ENCODE measurements at regions not wholly inside any gene's neighbourhood (a gene's known extent, or its start where the extent isn't known, plus 50 kb on each side); places are given as distances from the start of the nearest gene placed in this dataset.

GRCh38 chr20:63119963-63120807 is 95.7 kb downstream of the YTHDF1 start:
- intact Hi-C loops (cut with DNase I; ENCODE audit: low total_unique reads) (no loop called here), in situ Hi-C loops (cut with MboI; ENCODE audit: low pct_ligation_motif_present in 1 of 4, low pct_unique_long_range_greater_than_20kb in 1 of 4, low sequenced_read_pairs in 3 of 4) (no loop called here)
- Histone ChIP-seq H3K36me3 (no peaks in the 10 kb centered on the region), H3K4me1 (no peaks in the 10 kb centered on the region), H3K27me3 (peaks cover 31% of the 10 kb centered on the region), H3K27ac (no peak overlapping the region), H3K9me3 (no peaks in the 10 kb centered on the region), H3K4me3 (no peak overlapping the region)
- DNase-seq: no peak
- WGBS, 2 donors (ENCODE audit: low coverage in 1 of 2): 18 to 72% methylated on average over 3 to 18 of the region's 22 CpGs
- TF ChIP-seq POLR2AphosphoS5 (IDR thresholded peaks at IDR 0.05) (no peak), POLR2A (IDR thresholded peaks at IDR 0.05) (no peak), EP300 (IDR thresholded peaks at IDR 0.05; ENCODE audit: low read depth) (no peak), CTCF (IDR thresholded peaks at IDR 0.05) (no peak)

- no peak for DNase-seq
- H3K9me3 ChIP-seq: no peaks in the 10 kb centered on the region
- H3K4me1 ChIP-seq: no peaks in the 10 kb centered on the region
- no peaks in the 10 kb centered on the region for H3K36me3 ChIP-seq
- peaks cover 33% of the 10 kb centered on the region for H3K27me3 ChIP-seq
- in situ Hi-C loops (cut with MboI; ENCODE audit: low pct_ligation_motif_present in 1 of 4, low pct_unique_long_range_greater_than_20kb in 1 of 4, low sequenced_read_pairs in 3 of 4) (no loop called here), intact Hi-C loops (cut with DNase I; ENCODE audit: low total_unique reads) (no loop called here)
- 63% methylated on average over 23 of the region's 23 CpGs; no CpG with 5 or more reads in 1 of the 2 donors for WGBS, 2 donors (ENCODE audit: low coverage in 1 of 2)
- no peak overlapping the region for H3K27ac ChIP-seq
- no peak overlapping the region for H3K4me3 ChIP-seq
- TF ChIP-seq CTCF (IDR thresholded peaks at IDR 0.05) (no peak), EP300 (IDR thresholded peaks at IDR 0.05; ENCODE audit: low read depth) (no peak), POLR2AphosphoS5 (IDR thresholded peaks at IDR 0.05) (no peak), POLR2A (IDR thresholded peaks at IDR 0.05) (no peak)
Measured at GRCh38 chr20:63119121-63119962, 96.6 kb downstream of the YTHDF1 start.

GRCh38 chr20:63118303-63119120 is 97.4 kb downstream of the YTHDF1 start:
- no peak overlapping the region for H3K4me3 ChIP-seq
- intact Hi-C loops (cut with DNase I; ENCODE audit: low total_unique reads): no loop called here
- no peak for TF ChIP-seq POLR2A (IDR thresholded peaks at IDR 0.05)
- no peaks in the 10 kb centered on the region for H3K9me3 ChIP-seq
- in situ Hi-C loops (cut with MboI; ENCODE audit: low pct_ligation_motif_present in 1 of 4, low pct_unique_long_range_greater_than_20kb in 1 of 4, low sequenced_read_pairs in 3 of 4): no loop called here
- H3K27ac ChIP-seq: no peak overlapping the region
- no peaks in the 10 kb centered on the region for H3K36me3 ChIP-seq
- no peaks in the 10 kb centered on the region for H3K4me1 ChIP-seq
- WGBS, 2 donors (ENCODE audit: low coverage in 1 of 2): 83 to 86% methylated on average over 9 to 36 of the region's 38 CpGs
- DNase-seq: no peak
- peaks cover 36% of the 10 kb centered on the region for H3K27me3 ChIP-seq

GRCh38 chr20:63117661-63118302 is 98.1 kb downstream of the YTHDF1 start:
- Histone ChIP-seq H3K36me3 (no peaks in the 10 kb centered on the region), H3K4me1 (no peaks in the 10 kb centered on the region), H3K27ac (no peak overlapping the region), H3K4me3 (no peak overlapping the region), H3K9me3 (no peaks in the 10 kb centered on the region), H3K27me3 (peaks cover 36% of the 10 kb centered on the region)
- intact Hi-C loops (cut with DNase I; ENCODE audit: low total_unique reads): no loop called here
- DNase-seq: no peak
- TF ChIP-seq POLR2AphosphoS5 (IDR thresholded peaks at IDR 0.05) (no peak), EP300 (IDR thresholded peaks at IDR 0.05; ENCODE audit: low read depth) (no peak), POLR2A (IDR thresholded peaks at IDR 0.05) (no peak), CTCF (IDR thresholded peaks at IDR 0.05) (no peak)
- in situ Hi-C loops (cut with MboI; ENCODE audit: low pct_ligation_motif_present in 1 of 4, low pct_unique_long_range_greater_than_20kb in 1 of 4, low sequenced_read_pairs in 3 of 4): no loop called here
- 80 to 98% methylated on average over 9 to 23 of the region's 25 CpGs for WGBS, 2 donors (ENCODE audit: low coverage in 1 of 2)
